ENCODE measurements at regions not wholly inside any gene's neighbourhood (a gene's known extent, or its start where the extent isn't known, plus 50 kb on each side); places are given as distances from the start of the nearest gene placed in this dataset.

- in situ Hi-C loops (cut with HindIII; ENCODE audit: low sequenced_read_pairs): no loop called here
- no peak for DNase-seq (ENCODE audit: low spot score)
These were observed 195.6 kb downstream of the PLK2 start for GRCh38 chr5:58264276-58264675.

GRCh38 chr5:58263296-58263695, 196.6 kb downstream of the PLK2 start:
- DNase-seq (ENCODE audit: low spot score): no peak
- in situ Hi-C loops (cut with HindIII; ENCODE audit: low sequenced_read_pairs): no loop called here

- no peak for DNase-seq (ENCODE audit: low spot score)
- in situ Hi-C loops (cut with HindIII; ENCODE audit: low sequenced_read_pairs): no loop called here
These were observed 197.7 kb downstream of the PLK2 start for GRCh38 chr5:58262226-58262625.

GRCh38 chr5:58261605-58262004, 198.3 kb downstream of the PLK2 start:
- peak; percentile 13 for DNase-seq (ENCODE audit: low spot score)
- in situ Hi-C loops (cut with HindIII; ENCODE audit: low sequenced_read_pairs): no loop called here

DNA sequence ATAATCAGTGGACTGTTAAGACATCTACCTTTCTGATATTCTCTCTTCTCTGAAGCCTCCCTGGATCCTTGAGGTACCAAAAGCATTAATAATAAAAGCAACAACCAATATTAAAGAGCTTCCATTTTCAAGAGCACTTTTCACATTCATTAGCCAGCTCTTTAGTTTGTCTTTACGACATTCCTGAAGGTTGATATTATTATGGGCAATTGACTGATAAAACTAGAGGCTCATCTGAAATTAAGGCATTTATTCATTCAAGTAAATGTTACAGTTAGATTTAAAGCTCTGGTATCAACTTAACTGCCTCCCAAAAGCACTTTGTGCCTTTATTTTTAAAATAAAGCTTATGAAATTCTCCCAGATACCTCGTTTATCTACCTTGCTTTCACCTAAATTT, 199.6 kb downstream of the PLK2 start:
- in situ Hi-C loops (cut with HindIII; ENCODE audit: low sequenced_read_pairs): no loop called here
- no peak for DNase-seq (ENCODE audit: low spot score)

- no peak for DNase-seq (ENCODE audit: low spot score)
- in situ Hi-C loops (cut with HindIII; ENCODE audit: low sequenced_read_pairs): no loop called here
These were observed 200.2 kb downstream of the PLK2 start for GRCh38 chr5:58259685-58260152.

- in situ Hi-C loops (cut with HindIII; ENCODE audit: low sequenced_read_pairs): no loop called here
- DNase-seq (ENCODE audit: low spot score): no peak
These were observed 200.8 kb downstream of the PLK2 start for GRCh38 chr5:58258984-58259684.

- no peak for DNase-seq (ENCODE audit: low spot score)
- in situ Hi-C loops (cut with HindIII; ENCODE audit: low sequenced_read_pairs): no loop called here
These were observed 203.9 kb downstream of the PLK2 start for GRCh38 chr5:58255970-58256369.

DNA sequence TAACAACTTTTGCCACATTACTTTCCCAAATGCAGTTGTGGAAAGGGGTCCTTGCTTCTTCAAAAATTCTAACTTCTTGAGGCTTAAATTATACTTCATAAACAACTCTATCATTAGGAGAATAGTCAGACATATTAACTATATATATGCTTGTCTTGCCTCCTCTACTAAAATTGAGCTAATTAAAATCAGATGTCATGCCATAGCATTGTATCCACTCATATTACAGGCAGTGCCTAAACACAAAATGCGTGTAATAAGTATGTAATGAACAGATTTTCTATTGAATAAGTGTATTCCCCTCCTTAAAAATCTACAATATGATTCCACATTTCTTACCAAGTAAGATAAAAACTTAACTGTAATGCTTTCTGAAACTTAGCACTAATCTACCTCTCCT, 204.5 kb downstream of the PLK2 start:
- in situ Hi-C loops (cut with HindIII; ENCODE audit: low sequenced_read_pairs): no loop called here
- no peak for DNase-seq (ENCODE audit: low spot score)

DNA sequence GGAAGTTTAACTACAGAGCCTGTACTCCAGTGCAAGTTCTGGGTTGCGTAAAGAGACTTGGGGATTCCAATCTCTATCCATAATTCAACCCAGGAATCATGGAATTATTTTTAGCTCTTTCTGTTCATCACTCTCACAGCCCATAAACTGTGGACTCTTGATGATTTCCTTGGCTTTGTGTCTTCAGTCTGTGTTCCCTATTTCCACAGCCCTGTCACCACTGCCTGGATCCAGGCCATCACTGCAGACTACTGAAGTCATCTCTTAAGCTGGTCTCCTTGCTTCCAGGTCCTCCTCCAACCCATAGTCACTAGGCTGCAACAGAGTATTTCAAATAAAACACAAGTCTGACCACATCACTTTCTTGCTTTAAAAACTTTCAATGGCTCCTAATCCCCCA, 211.7 kb downstream of the PLK2 start:
- no peak for DNase-seq (ENCODE audit: low spot score)
- in situ Hi-C loops (cut with HindIII; ENCODE audit: low sequenced_read_pairs): no loop called here

- in situ Hi-C loops (cut with HindIII; ENCODE audit: low sequenced_read_pairs): no loop called here
- no peak for DNase-seq (ENCODE audit: low spot score)
These were observed 213.4 kb downstream of the PLK2 start for GRCh38 chr5:58246461-58246944.

GRCh38 chr5:58245476-58245840, 214.4 kb downstream of the PLK2 start:
- in situ Hi-C loops (cut with HindIII; ENCODE audit: low sequenced_read_pairs): no loop called here
- no peak for DNase-seq (ENCODE audit: low spot score)

- in situ Hi-C loops (cut with HindIII; ENCODE audit: low sequenced_read_pairs): no loop called here
These were observed 214.9 kb downstream of the PLK2 start for GRCh38 chr5:58244819-58245475.

GRCh38 chr5:58241389-58241788, 218.5 kb downstream of the PLK2 start:
- DNase-seq (ENCODE audit: low spot score): no peak
- in situ Hi-C loops (cut with HindIII; ENCODE audit: low sequenced_read_pairs): no loop called here

More at GRCh38 chr5:58244819-58245475, 214.9 kb downstream of the PLK2 start:
- DNase-seq (ENCODE audit: low spot score): no peak

GRCh38 chr5:58240322-58240721, 219.6 kb downstream of the PLK2 start:
- in situ Hi-C loops (cut with HindIII; ENCODE audit: low sequenced_read_pairs): no loop called here
- DNase-seq (ENCODE audit: low spot score): no peak

- in situ Hi-C loops (cut with HindIII; ENCODE audit: low sequenced_read_pairs): no loop called here
- no peak for DNase-seq (ENCODE audit: low spot score)
These were observed 220.2 kb downstream of the PLK2 start for GRCh38 chr5:58239731-58240130.

- DNase-seq (ENCODE audit: low spot score): no peak
- in situ Hi-C loops (cut with HindIII; ENCODE audit: low sequenced_read_pairs): no loop called here
These were observed 220.8 kb downstream of the PLK2 start for GRCh38 chr5:58239045-58239444.

- in situ Hi-C loops (cut with HindIII; ENCODE audit: low sequenced_read_pairs): no loop called here
- no peak for DNase-seq (ENCODE audit: low spot score)
These were observed 223.4 kb downstream of the PLK2 start for GRCh38 chr5:58236498-58236897.

GRCh38 chr5:58235299-58235698, 224.6 kb downstream of the PLK2 start:
- in situ Hi-C loops (cut with HindIII; ENCODE audit: low sequenced_read_pairs): no loop called here
- DNase-seq (ENCODE audit: low spot score): no peak

- in situ Hi-C loops (cut with HindIII; ENCODE audit: low sequenced_read_pairs): no loop called here
- DNase-seq (ENCODE audit: low spot score): no peak
These were observed 227.8 kb downstream of the PLK2 start for GRCh38 chr5:58232130-58232529.

GRCh38 chr5:58231041-58231440, 228.8 kb downstream of the PLK2 start:
- no peak for DNase-seq (ENCODE audit: low spot score)
- in situ Hi-C loops (cut with HindIII; ENCODE audit: low sequenced_read_pairs): no loop called here
